ENCODE measurements at regions not wholly inside any gene's neighbourhood (a gene's known extent, or its start where the extent isn't known, plus 50 kb on each side); places are given as distances from the start of the nearest gene placed in this dataset.

- no peak overlapping the region for H3K27ac ChIP-seq
- peaks cover 0 to 7% (median 0%) of the 10 kb centered on the region in 3 donors for H3K9me3 ChIP-seq
- TF ChIP-seq CTCF (IDR thresholded peaks at IDR 0.05) = no peak
- H3K27me3 ChIP-seq = no peaks in the 10 kb centered on the region
- intact Hi-C loops (cut with DNase I; ENCODE audit: low total_unique reads) = no loop called here
- H3K4me3 ChIP-seq = no peak overlapping the region
- DNase-seq = no peak
- no peaks in the 10 kb centered on the region for H3K4me1 ChIP-seq
- H3K36me3 ChIP-seq = no peaks in the 10 kb centered on the region
Observed at GRCh38 chr6:12645941-12646340, 70.6 kb upstream of the PHACTR1 start.

- DNase-seq = no peak
- Histone ChIP-seq H3K4me3 (no peak overlapping the region), H3K36me3 (no peaks in the 10 kb centered on the region), H3K9me3 (peaks cover 0 to 7% (median 0%) of the 10 kb centered on the region in 3 donors), H3K27ac (no peak overlapping the region), H3K27me3 (no peaks in the 10 kb centered on the region), H3K4me1 (no peaks in the 10 kb centered on the region)
- intact Hi-C loops (cut with DNase I; ENCODE audit: low total_unique reads) = no loop called here
- no peak for TF ChIP-seq CTCF (IDR thresholded peaks at IDR 0.05)
Observed at GRCh38 chr6:12648171-12648570, 68.4 kb upstream of the PHACTR1 start.

GRCh38 chr6:12649325-12649724 lies 67.2 kb upstream of the PHACTR1 start:
- intact Hi-C loops (cut with DNase I; ENCODE audit: low total_unique reads) = no loop called here
- no peak for TF ChIP-seq CTCF (IDR thresholded peaks at IDR 0.05)
- H3K36me3 ChIP-seq = no peaks in the 10 kb centered on the region
- DNase-seq = no peak
- no peaks in the 10 kb centered on the region for H3K4me1 ChIP-seq
- no peak overlapping the region for H3K27ac ChIP-seq
- no peaks in the 10 kb centered on the region for H3K27me3 ChIP-seq
- H3K9me3 ChIP-seq = peaks cover 0 to 7% (median 0%) of the 10 kb centered on the region in 3 donors
- no peak overlapping the region for H3K4me3 ChIP-seq

GRCh38 chr6:12653486-12653885 lies 63.1 kb upstream of the PHACTR1 start:
- no peak overlapping the region for H3K4me3 ChIP-seq
- no peaks in the 10 kb centered on the region for H3K36me3 ChIP-seq
- TF ChIP-seq CTCF (IDR thresholded peaks at IDR 0.05) = no peak
- no peak overlapping the region for H3K27ac ChIP-seq
- no peaks in the 10 kb centered on the region for H3K4me1 ChIP-seq
- no peak for DNase-seq
- no peaks in the 10 kb centered on the region for H3K9me3 ChIP-seq
- H3K27me3 ChIP-seq = no peaks in the 10 kb centered on the region
- intact Hi-C loops (cut with DNase I; ENCODE audit: low total_unique reads) = no loop called here

- no peaks in the 10 kb centered on the region for H3K36me3 ChIP-seq
- no peaks in the 10 kb centered on the region for H3K4me1 ChIP-seq
Observed at GRCh38 chr6:12654107-12654506, 62.5 kb upstream of the PHACTR1 start.

More at GRCh38 chr6:12654107-12654506, 62.5 kb upstream of the PHACTR1 start:
- H3K9me3 ChIP-seq = no peaks in the 10 kb centered on the region
- H3K27ac ChIP-seq = no peak overlapping the region
- intact Hi-C loops (cut with DNase I; ENCODE audit: low total_unique reads) = no loop called here
- no peaks in the 10 kb centered on the region for H3K27me3 ChIP-seq
- H3K4me3 ChIP-seq = no peak overlapping the region
- DNase-seq = no peak
- TF ChIP-seq CTCF (IDR thresholded peaks at IDR 0.05) = no peak
